ENCODE measurements at regions not wholly inside any gene's neighbourhood (a gene's known extent, or its start where the extent isn't known, plus 50 kb on each side); places are given as distances from the start of the nearest gene placed in this dataset.

GRCh38 chr1:96016219-96016618, 705.4 kb upstream of the PTBP2 start:
- POLR2A ChIA-PET (ENCODE audit: partially characterized antibody): interaction anchor here (1.2 kb wide), 1 partner anchor 19 kb away, joined by 3 read pairs; no protein-coding TSS in a partner anchor
- no peak overlapping the region for H2BK5ac ChIP-seq (ENCODE audit: low read depth, low read length)
- H4K20me1 ChIP-seq (replicated peaks in 1 of 2; ENCODE audit: control insufficient read depth in 1 of 2, insufficient read depth in 2 of 2, low read length in 2 of 2): no peaks in the 10 kb centered on the region
- H3K27ac ChIP-seq (ENCODE audit: low read depth, low read length): no peak overlapping the region
- no peak overlapping the region for H3K4me2 ChIP-seq (ENCODE audit: insufficient read depth in 1 of 2, low read depth in 2 of 2, low read length in 2 of 2)
- H3K36me3 ChIP-seq (ENCODE audit: control insufficient read depth in 2 of 4, insufficient read depth in 4 of 4, low read length in 3 of 4): no peaks in the 10 kb centered on the region
- H3K79me1 ChIP-seq (ENCODE audit: low read depth, low read length): no peaks in the 10 kb centered on the region
- H3K14ac ChIP-seq (ENCODE audit: insufficient read length): no peak overlapping the region
- DNase-seq (ENCODE audit: low read depth in 1 of 2, low spot score in 2 of 2) (no peak), FAIRE-seq (no peak)
- H3K4ac ChIP-seq (replicated peaks; ENCODE audit: insufficient read length, low read depth, low read length): no peak overlapping the region
- no peaks in the 10 kb centered on the region for H3K9me3 ChIP-seq (ENCODE audit: insufficient read depth in 2 of 2, low read depth in 1 of 2, low read length in 1 of 2)
- no peaks in the 10 kb centered on the region for H3K79me2 ChIP-seq (ENCODE audit: control insufficient read depth in 1 of 2, insufficient read depth in 2 of 2, low read length in 2 of 2)
- no peak for TF ChIP-seq TCF12 (IDR thresholded peaks at IDR 0.05; ENCODE audit: low read depth, low read length)
- no peak for TF ChIP-seq CHD1 (IDR thresholded peaks at IDR 0.05; ENCODE audit: low read depth, low read length)
- no peak for TF ChIP-seq EZH2 (IDR thresholded peaks at IDR 0.05; ENCODE audit: low read depth, low read length, severe bottlenecking)
- no peak for TF ChIP-seq ATF2 (IDR thresholded peaks at IDR 0.05; ENCODE audit: low read length)
- TF ChIP-seq BACH1 (IDR thresholded peaks at IDR 0.05; ENCODE audit: low read length): no peak
- no peak overlapping the region for H3K18ac ChIP-seq (ENCODE audit: extremely low read depth, low read length)
- CTCF ChIA-PET (ENCODE audit: partially characterized antibody): interaction anchor here (0.7 kb wide), 1 partner anchor 882 kb away, joined by 3 read pairs; no protein-coding TSS in a partner anchor
- no peak overlapping the region for H2AK5ac ChIP-seq (ENCODE audit: low read depth, low read length)
- H2BK12ac ChIP-seq (ENCODE audit: low read depth, low read length): no peak overlapping the region
- 88% methylated on average over 3 of the region's 3 CpGs; no CpG with 5 or more reads in 1 of the 2 experiments for WGBS, 2 experiments (ENCODE audit: extremely low coverage in 1 of 2, insufficient coverage in 1 of 2, insufficient read length in 1 of 2, insufficient replicate concordance in 2 of 2, low coverage in 1 of 2, low lambda C conversion rate in 2 of 2, missing lambda C conversion rate in 1 of 2)
- no peak overlapping the region for H2BK15ac ChIP-seq (ENCODE audit: low read length)
- no peaks in the 10 kb centered on the region for H3K4me1 ChIP-seq (replicated peaks in 1 of 4; ENCODE audit: control insufficient read depth in 3 of 4, insufficient read depth in 4 of 4, low read length in 3 of 4)
- no peak overlapping the region for H3K4me3 ChIP-seq (ENCODE audit: extremely low read depth in 1 of 4, insufficient read depth in 2 of 4, low read depth in 3 of 4, low read length in 4 of 4)
- H2BK20ac ChIP-seq (ENCODE audit: low read length): no peak overlapping the region
- H4K5ac ChIP-seq (ENCODE audit: insufficient read length, low read depth, low read length): no peak overlapping the region
- H3K23ac ChIP-seq (ENCODE audit: insufficient read length): no peak overlapping the region
- H3K27me3 ChIP-seq (replicated peaks in 1 of 4; ENCODE audit: control insufficient read depth in 3 of 4, extremely low read depth in 1 of 4, insufficient read depth in 3 of 4, low read length in 3 of 4): no peaks in the 10 kb centered on the region
- no peak overlapping the region for H4K91ac ChIP-seq (replicated peaks; ENCODE audit: insufficient read length, low read length)
- H4K8ac ChIP-seq (ENCODE audit: extremely low read depth, insufficient read depth, low read length): no peak overlapping the region
- no peak overlapping the region for H3K56ac ChIP-seq (replicated peaks; ENCODE audit: insufficient read length, low read depth, low read length)
- no peaks in the 10 kb centered on the region for H3K23me2 ChIP-seq (ENCODE audit: low read depth, low read length)
- no peak overlapping the region for H3K9ac ChIP-seq (replicated peaks in 1 of 4; ENCODE audit: extremely low read depth in 1 of 4, low read depth in 3 of 4, low read length in 3 of 4)
- no peak overlapping the region for H2AFZ ChIP-seq (ENCODE audit: low read length)
- H2BK120ac ChIP-seq (replicated peaks; ENCODE audit: low read depth, low read length): no peak overlapping the region

All from H1 (cell line).